LNCaP clone FGC (cell line): ENCODE measurements at regions not wholly inside any gene's neighbourhood (a gene's known extent, or its start where the extent isn't known, plus 50 kb on each side); places are given as distances from the start of the nearest gene placed in this dataset.
A peak's percentile ranks its signal among the peaks of the same experiment; 100 is the strongest.

ENCODE experiments used
- DNase-seq: peaks from one replicate; pipeline ENCODE4 v3.0.0-alpha.2; 2011; ENCODE audit warnings: low read depth
- H3K4me3 ChIP-seq: 2 replicates; pipeline ENCODE4 v1.5.1; 2011; ENCODE audit warnings: mild to moderate bottlenecking, low read depth, low read length, control low read depth
- TF ChIP-seq, protein P1 (sequence below): IDR thresholded peaks from 2 replicates; pipeline ENCODE4 v1.5.1; 2012; ENCODE audit warnings: mild to moderate bottlenecking; ENCODE audit not compliant: control insufficient read depth, insufficient read depth; ENCODE audit errors: extremely low read depth

GRCh38 chr3:174613173-174613572, 246.0 kb upstream of the NAALADL2 start:
- H3K4me3 ChIP-seq: no peak overlapping the region
- TF ChIP-seq, protein P1, sequence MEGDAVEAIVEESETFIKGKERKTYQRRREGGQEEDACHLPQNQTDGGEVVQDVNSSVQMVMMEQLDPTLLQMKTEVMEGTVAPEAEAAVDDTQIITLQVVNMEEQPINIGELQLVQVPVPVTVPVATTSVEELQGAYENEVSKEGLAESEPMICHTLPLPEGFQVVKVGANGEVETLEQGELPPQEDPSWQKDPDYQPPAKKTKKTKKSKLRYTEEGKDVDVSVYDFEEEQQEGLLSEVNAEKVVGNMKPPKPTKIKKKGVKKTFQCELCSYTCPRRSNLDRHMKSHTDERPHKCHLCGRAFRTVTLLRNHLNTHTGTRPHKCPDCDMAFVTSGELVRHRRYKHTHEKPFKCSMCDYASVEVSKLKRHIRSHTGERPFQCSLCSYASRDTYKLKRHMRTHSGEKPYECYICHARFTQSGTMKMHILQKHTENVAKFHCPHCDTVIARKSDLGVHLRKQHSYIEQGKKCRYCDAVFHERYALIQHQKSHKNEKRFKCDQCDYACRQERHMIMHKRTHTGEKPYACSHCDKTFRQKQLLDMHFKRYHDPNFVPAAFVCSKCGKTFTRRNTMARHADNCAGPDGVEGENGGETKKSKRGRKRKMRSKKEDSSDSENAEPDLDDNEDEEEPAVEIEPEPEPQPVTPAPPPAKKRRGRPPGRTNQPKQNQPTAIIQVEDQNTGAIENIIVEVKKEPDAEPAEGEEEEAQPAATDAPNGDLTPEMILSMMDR: no peak
- no peak for DNase-seq

DNA sequence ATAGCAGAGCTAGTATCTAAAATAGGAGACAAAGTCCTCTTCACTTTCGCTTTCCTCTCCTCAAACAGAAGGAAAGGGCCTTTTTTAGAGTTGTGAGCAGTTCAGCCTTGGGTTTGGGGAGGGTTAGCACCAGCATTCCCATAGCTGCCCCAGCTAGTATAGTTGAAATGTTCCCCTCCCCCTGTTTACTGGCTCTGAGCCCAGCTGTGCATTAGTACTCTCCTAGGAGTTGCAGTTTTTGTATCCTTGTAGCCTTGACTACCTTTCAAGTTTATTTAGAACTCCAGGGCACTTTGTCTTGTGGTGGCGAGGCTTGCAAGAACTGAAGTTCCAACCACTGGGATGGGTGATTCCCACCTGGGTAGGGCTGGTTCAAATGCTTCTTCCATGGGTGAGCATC, 245.1 kb upstream of the NAALADL2 start:
- TF ChIP-seq, protein P1: no peak
- DNase-seq: no peak
- no peak overlapping the region for H3K4me3 ChIP-seq

GRCh38 chr3:174618368-174619080, 240.6 kb upstream of the NAALADL2 start:
- TF ChIP-seq, protein P1: no peak
- no peak for DNase-seq
- H3K4me3 ChIP-seq: no peak overlapping the region

DNA sequence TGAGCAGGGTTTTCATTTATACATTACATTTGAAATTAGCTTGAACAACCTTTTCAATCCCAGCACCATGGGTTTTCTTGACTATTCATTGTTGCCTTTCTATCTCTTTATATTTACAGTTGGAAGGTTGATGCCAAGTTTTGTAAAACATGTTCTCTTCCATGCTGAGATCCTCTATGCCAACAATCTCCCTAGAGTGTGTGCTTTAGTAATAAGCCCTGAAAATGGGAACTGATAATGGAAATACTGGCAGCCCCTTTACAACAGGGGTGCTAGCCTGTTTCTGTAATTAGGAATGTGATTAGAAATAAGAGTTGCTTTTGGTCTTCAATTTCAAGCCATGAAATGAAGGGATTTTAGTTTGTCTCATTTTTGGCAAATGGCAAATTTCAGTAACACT, 239.9 kb upstream of the NAALADL2 start:
- TF ChIP-seq, protein P1: no peak
- DNase-seq: no peak
- H3K4me3 ChIP-seq: no peak overlapping the region

- TF ChIP-seq, protein P1: 0 out of 2 replicates have a peak, but pooled peaks have one; percentile 9
- DNase-seq: no peak
- no peak overlapping the region for H3K4me3 ChIP-seq
Observed at GRCh38 chr3:174620138-174620537, 239.0 kb upstream of the NAALADL2 start.

DNA sequence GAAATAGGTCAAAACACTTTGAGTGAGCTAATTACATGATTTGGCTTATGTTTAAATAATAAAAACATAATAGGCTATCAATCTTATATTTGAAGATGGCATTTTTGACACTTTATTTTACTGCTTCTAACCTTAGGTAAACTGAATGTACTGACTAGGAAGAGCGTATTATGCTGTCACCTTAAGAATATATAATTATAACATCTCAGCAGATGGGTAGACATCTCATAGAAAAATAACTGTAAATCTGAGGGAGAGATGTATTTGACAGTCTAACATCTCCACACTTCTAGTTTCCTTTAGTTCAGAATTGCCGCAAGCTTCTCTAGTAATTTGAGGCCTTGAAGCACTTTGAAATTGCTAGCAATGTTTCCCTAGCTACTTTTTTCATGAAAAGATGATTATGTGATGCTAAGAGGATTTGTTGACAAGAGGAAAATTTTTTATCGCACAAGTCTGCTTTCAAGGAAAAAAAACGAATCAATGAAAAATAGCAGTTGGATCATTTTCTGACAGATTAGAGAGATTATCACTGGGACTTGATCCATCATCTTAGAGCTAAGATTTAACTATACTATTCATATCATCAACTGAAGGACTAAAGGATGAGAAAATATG, 238.2 kb upstream of the NAALADL2 start:
- TF ChIP-seq, protein P1: no peak
- DNase-seq: no peak
- H3K4me3 ChIP-seq: no peak overlapping the region

- H3K4me3 ChIP-seq: no peak overlapping the region
- no peak for DNase-seq
- TF ChIP-seq, protein P1: no peak
Observed at GRCh38 chr3:174633342-174633741, 225.8 kb upstream of the NAALADL2 start.
